NCI-H748 treated with DMSO at 0.1 percent for 48 hours (cell line): ENCODE measurements at regions not wholly inside any gene's neighbourhood (a gene's known extent, or its start where the extent isn't known, plus 50 kb on each side); places are given as distances from the start of the nearest gene placed in this dataset.

Experiments used
- DNase-seq: peaks from one replicate; lab custom pipeline; 2025; lab: John Stamatoyannopoulos, UW

- no peak for DNase-seq
These were observed 249.2 kb downstream of the CDC5L start for GRCh38 chr6:44636561-44637248.

DNA sequence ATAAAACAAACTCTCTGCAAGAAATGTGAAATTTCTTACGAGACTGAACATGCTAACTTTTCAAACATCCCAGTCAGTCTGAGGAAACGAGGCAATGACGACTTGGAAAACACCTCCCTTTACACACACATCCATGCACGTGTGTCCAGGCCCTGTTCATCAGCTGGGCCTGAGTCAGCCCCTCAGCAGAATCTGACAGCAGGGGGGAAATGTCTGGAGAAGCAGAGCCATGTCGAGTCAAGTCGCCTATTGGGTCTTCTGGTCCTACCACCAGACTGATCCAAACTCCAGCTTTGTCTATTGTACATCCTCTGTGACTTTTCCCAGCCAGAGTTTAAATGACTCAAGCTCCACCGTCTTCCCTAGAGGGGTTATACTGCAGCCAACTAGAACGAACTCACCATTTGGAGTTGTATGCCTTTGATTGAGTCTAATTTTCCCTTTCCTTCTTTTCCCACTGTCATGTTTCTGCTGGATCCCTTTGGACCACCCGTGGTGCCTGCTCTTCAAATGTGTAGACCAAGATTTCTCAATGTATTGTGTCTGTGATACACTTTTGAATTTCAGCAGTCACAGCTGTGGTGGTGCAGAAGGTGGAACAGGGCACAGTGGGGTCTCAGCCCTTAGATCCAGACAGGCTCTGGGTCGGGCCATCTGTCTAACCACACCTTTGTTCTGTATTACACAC, 254.0 kb downstream of the CDC5L start:
- DNase-seq: no peak

DNA sequence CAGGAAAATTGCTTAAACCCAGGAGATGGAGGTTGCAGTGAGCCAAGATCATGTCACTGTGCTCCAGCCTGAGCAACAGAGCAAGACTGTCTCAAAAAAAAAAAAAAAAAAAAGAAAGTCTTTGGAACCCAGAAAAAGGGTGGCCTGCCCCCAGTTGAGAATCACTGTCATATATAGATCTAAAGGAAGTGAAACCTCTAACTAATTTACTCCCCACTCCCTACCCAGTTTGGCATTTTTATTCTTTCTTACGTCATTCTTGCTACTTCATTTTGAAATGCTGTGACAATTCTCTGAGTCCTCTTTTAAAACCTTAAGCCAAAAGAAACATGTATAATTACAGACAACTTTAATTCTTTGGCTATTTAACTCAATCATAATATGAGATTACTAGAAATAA, 254.8 kb downstream of the CDC5L start:
- DNase-seq: no peak

DNA sequence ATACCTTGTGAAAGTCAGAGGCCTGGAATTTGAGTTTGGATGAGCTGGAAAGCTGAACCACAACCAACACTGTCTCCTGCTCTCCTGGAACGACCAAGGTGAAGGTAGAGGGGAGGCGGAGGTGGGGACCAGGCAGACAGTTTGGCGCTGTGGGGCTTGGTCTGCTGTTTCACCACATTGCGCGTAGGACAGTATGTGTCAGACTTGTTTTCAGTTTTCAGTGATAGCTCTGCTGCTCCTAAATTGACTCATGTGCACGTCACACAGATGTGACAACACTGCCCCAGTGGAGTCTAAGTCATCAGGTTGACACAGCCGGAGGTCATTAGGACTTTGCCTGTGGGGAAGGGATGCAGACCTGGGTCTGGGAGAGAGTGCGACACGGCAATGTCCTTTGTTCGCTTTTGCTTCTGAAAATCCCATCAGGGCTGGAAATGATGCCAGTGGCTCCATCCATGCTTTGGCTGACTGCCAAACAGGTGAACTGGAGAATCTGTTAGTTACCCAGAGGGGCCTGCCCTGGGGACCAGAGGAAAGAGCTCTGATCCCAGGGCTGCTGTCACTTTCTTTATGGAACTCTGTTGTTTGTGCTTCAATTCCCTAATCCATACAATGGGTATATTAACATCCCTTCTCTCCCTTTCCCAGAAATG, 255.5 kb downstream of the CDC5L start:
- peak; percentile 15 for DNase-seq

DNA sequence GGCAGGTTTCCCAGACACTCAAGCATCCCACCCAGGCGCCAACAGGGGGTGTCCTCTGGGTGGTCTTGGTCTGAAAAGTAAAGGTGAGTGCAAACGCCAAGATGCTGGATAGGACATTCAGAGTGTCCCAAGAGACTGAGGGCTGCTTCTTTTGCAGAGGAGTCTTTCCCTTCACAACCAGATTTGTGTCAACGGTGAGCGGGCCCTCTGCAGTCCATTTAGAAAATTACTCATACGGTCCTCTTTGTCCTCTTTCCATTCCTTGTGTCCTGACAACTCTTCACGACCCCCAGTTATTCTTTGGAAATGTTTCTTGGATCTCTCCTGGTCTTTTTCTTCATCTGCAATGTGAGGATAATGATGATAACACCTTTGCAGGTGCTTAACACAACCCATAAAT, 257.8 kb downstream of the CDC5L start:
- DNase-seq: no peak

DNA sequence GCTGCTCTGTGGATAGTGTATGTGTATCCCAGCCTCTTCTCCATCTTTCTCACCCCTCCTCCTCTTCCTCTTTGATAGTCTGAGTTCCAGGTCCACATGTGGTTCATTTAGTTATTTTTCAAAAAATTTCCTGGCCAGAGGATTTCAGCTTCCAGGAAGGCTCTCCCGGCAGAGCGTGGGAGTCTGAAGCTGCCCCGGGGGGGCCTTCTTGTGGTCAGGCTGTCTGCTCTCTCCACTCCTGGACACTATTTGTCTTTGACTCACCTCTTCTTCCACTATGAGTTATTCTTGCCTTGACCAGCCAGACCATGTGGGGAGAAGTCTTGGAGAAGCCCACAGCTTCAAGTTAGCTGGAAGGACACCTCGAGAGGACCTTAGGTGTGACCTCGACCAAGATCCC, 258.8 kb downstream of the CDC5L start:
- DNase-seq: no peak

DNA sequence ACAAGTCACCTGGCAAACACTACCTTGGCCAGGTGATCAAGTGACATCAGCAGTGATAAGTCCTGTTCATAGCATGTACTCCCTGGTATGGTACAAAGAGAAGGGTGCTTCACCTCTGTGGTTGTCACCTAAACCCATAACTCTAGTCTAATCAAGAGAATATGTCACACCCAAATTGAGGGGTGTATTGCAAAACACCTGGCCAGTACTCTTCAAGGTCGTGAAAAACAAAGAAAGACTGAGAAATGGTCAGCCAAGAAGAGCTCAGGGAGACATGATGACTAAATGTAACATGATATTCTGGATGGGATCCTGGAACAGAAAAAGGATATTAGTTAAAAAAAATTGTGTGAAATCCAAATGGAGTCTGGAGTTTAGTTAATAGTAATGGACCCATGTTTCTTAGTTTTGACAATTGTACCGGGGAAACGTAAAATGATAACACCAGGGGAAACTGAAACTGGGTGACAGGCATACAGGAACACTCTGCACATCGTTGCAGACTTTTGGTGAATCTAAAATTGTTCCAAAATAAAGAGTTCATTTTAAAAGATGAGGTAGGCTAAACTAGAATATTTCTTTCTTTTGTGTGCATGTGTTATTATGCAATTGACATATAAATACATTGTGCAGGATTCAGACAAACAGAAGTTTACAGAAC, 262.0 kb downstream of the CDC5L start:
- DNase-seq: no peak

- no peak for DNase-seq
These were observed 263.0 kb downstream of the CDC5L start for GRCh38 chr6:44650495-44650894.

GRCh38 chr6:44650947-44651346, 263.4 kb downstream of the CDC5L start:
- DNase-seq: no peak

GRCh38 chr6:44651604-44652003, 264.1 kb downstream of the CDC5L start:
- no peak for DNase-seq

GRCh38 chr6:44652547-44652946, 265.0 kb downstream of the CDC5L start:
- DNase-seq: no peak

- no peak for DNase-seq
These were observed 265.6 kb downstream of the CDC5L start for GRCh38 chr6:44653091-44653490.

- DNase-seq: no peak
These were observed 266.3 kb downstream of the CDC5L start for GRCh38 chr6:44653761-44654218.

GRCh38 chr6:44655412-44656342, 268.2 kb downstream of the CDC5L start:
- DNase-seq: peak; percentile 72

GRCh38 chr6:44656691-44657090, 269.2 kb downstream of the CDC5L start:
- DNase-seq: no peak

DNA sequence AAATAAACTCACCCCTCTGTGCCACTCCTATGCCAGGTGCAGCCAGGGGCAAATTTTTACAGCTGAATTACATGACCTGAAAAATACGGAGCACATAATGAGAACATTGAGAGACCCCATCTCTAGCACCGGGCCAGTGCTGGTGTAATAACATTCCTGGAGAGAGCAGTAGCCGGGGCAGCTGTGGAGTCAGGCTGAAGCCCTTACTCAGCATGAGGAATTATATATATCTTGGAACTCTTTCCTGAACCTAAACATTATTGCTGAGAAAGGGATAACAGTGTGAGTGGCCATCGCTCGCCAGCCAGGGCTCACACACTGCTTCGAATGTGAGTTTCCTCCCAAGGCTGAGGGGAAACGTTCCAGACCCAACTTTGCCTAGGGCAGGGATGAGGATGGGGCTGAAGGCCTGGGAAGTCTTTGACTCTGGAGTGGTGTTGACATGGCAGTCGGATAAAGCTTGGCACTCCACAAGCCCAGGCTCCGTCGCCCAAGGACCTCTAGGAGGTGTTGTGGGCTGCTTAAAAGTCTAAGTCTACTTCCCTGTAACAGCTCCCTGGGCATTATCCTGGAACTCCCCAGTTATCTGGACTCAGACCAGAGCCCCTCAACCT, 269.8 kb downstream of the CDC5L start:
- no peak for DNase-seq

- no peak for DNase-seq
These were observed 271.1 kb downstream of the CDC5L start for GRCh38 chr6:44658571-44658970.

- DNase-seq: no peak
These were observed 272.2 kb downstream of the CDC5L start for GRCh38 chr6:44659726-44660125.

- DNase-seq: no peak
These were observed 273.2 kb downstream of the CDC5L start for GRCh38 chr6:44660561-44661220.

- DNase-seq: no peak
These were observed 273.9 kb downstream of the CDC5L start for GRCh38 chr6:44661221-44662008.
